OCI-LY1 (cell line): ENCODE measurements at regions not wholly inside any gene's neighbourhood (a gene's known extent, or its start where the extent isn't known, plus 50 kb on each side); places are given as distances from the start of the nearest gene placed in this dataset.

Experiments
- H2AFZ ChIP-seq: fragments of 200-600 bp; sonication (generic), shearing (Covaris generic); 2 replicates; pipeline ENCODE4 v1.6.0; 2014; ENCODE audit warnings: antibody characterized with exemption, mild to moderate bottlenecking, low read length
- H3F3A ChIP-seq: fragments of 200-600 bp; sonication (generic), shearing (Covaris generic); 2 replicates; pipeline ENCODE4 v1.6.0; 2014; ENCODE audit warnings: mild to moderate bottlenecking, antibody characterized with exemption, low read length, moderate library complexity; ENCODE audit not compliant: insufficient read depth
- H3K27ac ChIP-seq: fragments of 200-600 bp; sonication (generic); 2 replicates; pipeline ENCODE4 v1.5.1; 2014; ENCODE audit warnings: low read length, mixed run types, mild to moderate bottlenecking, low read depth; ENCODE audit not compliant: poor library complexity, severe bottlenecking
- H3K27me3 ChIP-seq: fragments of 200-600 bp; sonication (generic); 2 replicates; pipeline ENCODE4 v1.6.0; 2014; ENCODE audit warnings: antibody characterized with exemption, mild to moderate bottlenecking, low read length, moderate library complexity; ENCODE audit not compliant: insufficient read depth
- H3K36me3 ChIP-seq: fragments of 200-600 bp; sonication (generic); 2 replicates; pipeline ENCODE4 v1.6.1; 2014; ENCODE audit warnings: mild to moderate bottlenecking, antibody characterized with exemption, low read length, moderate library complexity, mixed read lengths; ENCODE audit not compliant: insufficient read depth
- H3K4me1 ChIP-seq: fragments of 200-600 bp; sonication (generic); 2 replicates; pipeline ENCODE4 v1.5.1; 2014; ENCODE audit warnings: mild to moderate bottlenecking, low read length, moderate library complexity; ENCODE audit not compliant: insufficient read depth, severe bottlenecking
- H3K4me2 ChIP-seq: fragments of 200-600 bp; sonication (generic), shearing (Covaris generic); 2 replicates; pipeline ENCODE4 v1.6.1; 2014; ENCODE audit warnings: low read length
- H3K4me3 ChIP-seq: fragments of 200-600 bp; sonication (generic); 2 replicates; pipeline ENCODE4 v1.5.1; 2014; ENCODE audit warnings: low read length, low read depth, mild to moderate bottlenecking, mixed read lengths; ENCODE audit not compliant: poor library complexity, severe bottlenecking
- H3K79me2 ChIP-seq: fragments of 200-600 bp; shearing (Covaris generic); 2 replicates; pipeline ENCODE4 v1.6.1; 2016; ENCODE audit warnings: mixed run types, low read length, mixed read lengths; ENCODE audit not compliant: insufficient read depth
- H3K9ac ChIP-seq: fragments of 200-600 bp; sonication (generic), shearing (Covaris generic); 2 replicates; pipeline ENCODE4 v1.6.1; 2014; ENCODE audit warnings: mild to moderate bottlenecking, low read length, mixed read lengths
- H3K9me2 ChIP-seq: fragments of 200-600 bp; sonication (generic), shearing (Covaris generic); 2 replicates; pipeline ENCODE4 v1.6.1; 2014; ENCODE audit warnings: low read depth, mild to moderate bottlenecking, low read length, mixed read lengths
- H3K9me3 ChIP-seq: fragments of 200-600 bp; shearing (Covaris generic); 2 replicates; pipeline ENCODE4 v1.6.1; 2014; ENCODE audit warnings: low read length, mixed read lengths
- H4K20me1 ChIP-seq: fragments of 200-600 bp; sonication (generic), shearing (Covaris generic); 2 replicates; pipeline ENCODE4 v1.6.0; 2016; ENCODE audit warnings: mild to moderate bottlenecking, low read length; ENCODE audit not compliant: insufficient read depth
- EZH2 ChIP-seq: fragments of 200-600 bp; sonication (generic), shearing (Covaris generic); IDR thresholded peaks from 2 replicates; pipeline ENCODE4 v1.8.0; 2017; ENCODE audit warnings: borderline replicate concordance, mixed run types, mild to moderate bottlenecking, antibody characterized with exemption, low read length, moderate library complexity, mixed read lengths
- TF ChIP-seq, protein P1 (sequence below): fragments of 200-600 bp; sonication (generic), shearing (Covaris generic); IDR thresholded peaks from 2 replicates; pipeline ENCODE4 v1.5.1; 2017; ENCODE audit warnings: mild to moderate bottlenecking, antibody characterized with exemption, low read length, moderate library complexity, mixed read lengths

DNA sequence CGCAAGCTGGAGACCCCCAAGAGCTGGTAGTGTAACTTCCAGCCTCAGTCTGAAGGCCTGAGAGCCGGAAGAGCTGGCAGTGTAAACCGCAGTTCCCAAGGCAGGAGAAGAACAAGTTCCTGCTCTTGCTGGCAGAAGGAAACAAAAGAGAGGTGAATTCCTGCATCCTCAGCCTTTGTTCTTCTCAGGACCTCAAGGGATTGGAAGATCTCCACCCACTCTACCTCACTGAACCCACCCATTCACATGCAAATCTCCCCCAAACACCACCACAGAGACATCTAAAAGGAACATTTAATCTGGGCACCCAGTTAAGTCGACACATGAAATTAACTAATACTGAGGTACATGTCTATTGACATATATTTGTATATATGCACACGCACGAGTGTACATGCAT, 1310.3 kb downstream of the TBC1D22A start:
- TF ChIP-seq, protein P1, sequence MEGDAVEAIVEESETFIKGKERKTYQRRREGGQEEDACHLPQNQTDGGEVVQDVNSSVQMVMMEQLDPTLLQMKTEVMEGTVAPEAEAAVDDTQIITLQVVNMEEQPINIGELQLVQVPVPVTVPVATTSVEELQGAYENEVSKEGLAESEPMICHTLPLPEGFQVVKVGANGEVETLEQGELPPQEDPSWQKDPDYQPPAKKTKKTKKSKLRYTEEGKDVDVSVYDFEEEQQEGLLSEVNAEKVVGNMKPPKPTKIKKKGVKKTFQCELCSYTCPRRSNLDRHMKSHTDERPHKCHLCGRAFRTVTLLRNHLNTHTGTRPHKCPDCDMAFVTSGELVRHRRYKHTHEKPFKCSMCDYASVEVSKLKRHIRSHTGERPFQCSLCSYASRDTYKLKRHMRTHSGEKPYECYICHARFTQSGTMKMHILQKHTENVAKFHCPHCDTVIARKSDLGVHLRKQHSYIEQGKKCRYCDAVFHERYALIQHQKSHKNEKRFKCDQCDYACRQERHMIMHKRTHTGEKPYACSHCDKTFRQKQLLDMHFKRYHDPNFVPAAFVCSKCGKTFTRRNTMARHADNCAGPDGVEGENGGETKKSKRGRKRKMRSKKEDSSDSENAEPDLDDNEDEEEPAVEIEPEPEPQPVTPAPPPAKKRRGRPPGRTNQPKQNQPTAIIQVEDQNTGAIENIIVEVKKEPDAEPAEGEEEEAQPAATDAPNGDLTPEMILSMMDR: no peak
- TF ChIP-seq EZH2: no peak
- H3K9me3 ChIP-seq: peaks cover 4% of the 10 kb centered on the region; the same call in 1 of the 2 replicates
- peak overlapping the region; percentile 53 for H3K4me2 ChIP-seq
- H3K36me3 ChIP-seq: no peaks in the 10 kb centered on the region; the same call in 1 of the 2 replicates
- no peaks in the 10 kb centered on the region for H3K9me2 ChIP-seq
- H3F3A ChIP-seq: 0 out of 2 replicates have a peak, but pooled peaks cover 6% of the 10 kb centered on the region
- H2AFZ ChIP-seq: no peak overlapping the region
- H4K20me1 ChIP-seq: no peaks in the 10 kb centered on the region
- H3K27me3 ChIP-seq: no peaks in the 10 kb centered on the region
- peak overlapping the region; percentile 38; the same call in 1 of the 2 replicates for H3K9ac ChIP-seq
- no peaks in the 10 kb centered on the region for H3K79me2 ChIP-seq
- H3K4me3 ChIP-seq: peak overlapping the region; percentile 14
- peak overlapping the region; percentile 97 for H3K27ac ChIP-seq
- peaks cover 68% of the 10 kb centered on the region for H3K4me1 ChIP-seq

DNA sequence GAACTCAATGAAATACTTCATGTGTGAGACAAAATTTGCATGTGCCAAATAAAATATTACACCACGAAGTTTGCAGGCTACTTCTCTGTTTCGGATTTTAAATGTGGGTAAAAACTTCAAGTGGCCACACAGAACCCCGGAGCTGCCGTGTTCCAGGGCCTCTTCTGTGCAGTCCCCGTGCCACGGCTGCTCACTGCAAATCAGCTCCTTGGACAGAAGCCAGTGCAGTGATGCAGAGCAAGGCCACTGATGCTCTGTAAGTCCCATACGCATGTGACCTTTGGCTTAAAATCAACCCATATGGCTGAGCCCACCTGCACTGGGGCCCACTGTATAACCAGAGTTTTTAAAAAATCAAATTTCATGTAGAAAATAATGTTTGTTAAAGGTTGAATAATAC, 1309.4 kb downstream of the TBC1D22A start:
- Histone ChIP-seq H3K9ac (peak overlapping the region; percentile 73), H3F3A (0 out of 2 replicates have a peak, but pooled peaks cover 6% of the 10 kb centered on the region), H3K36me3 (no peaks in the 10 kb centered on the region; the same call in 1 of the 2 replicates), H4K20me1 (no peaks in the 10 kb centered on the region), H3K27me3 (no peaks in the 10 kb centered on the region), H3K4me3 (no peak overlapping the region), H3K79me2 (no peaks in the 10 kb centered on the region), H3K27ac (peak overlapping the region; percentile 97), H3K4me1 (peaks cover 58% of the 10 kb centered on the region), H3K4me2 (peak overlapping the region; percentile 58), H2AFZ (no peak overlapping the region), H3K9me3 (peaks cover 4% of the 10 kb centered on the region; the same call in 1 of the 2 replicates), H3K9me2 (no peaks in the 10 kb centered on the region)
- no peak for TF ChIP-seq EZH2

DNA sequence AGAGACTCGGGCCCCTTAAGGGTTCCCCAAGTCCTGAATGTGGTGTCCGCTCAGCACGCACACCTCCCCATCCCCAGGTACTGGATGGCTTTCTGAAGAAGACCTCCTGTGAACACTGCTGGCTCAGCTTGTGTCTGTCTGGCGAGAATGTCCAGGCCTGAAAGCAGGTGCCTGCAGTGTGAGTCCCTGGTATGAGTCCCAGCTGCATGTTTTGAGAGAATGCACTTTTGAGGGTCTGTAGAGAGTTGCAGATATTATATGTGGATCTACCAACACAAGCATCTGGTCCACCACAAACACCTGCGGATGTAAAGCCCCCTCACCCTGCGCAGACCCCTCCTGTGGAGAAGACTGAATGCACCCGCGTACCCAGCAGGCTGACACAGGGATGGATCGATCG, 1308.9 kb downstream of the TBC1D22A start:
- no peak for TF ChIP-seq EZH2
- TF ChIP-seq, protein P1: no peak
- H3K4me2 ChIP-seq: peak overlapping the region; percentile 58
- H3K9me2 ChIP-seq: no peaks in the 10 kb centered on the region

DNA sequence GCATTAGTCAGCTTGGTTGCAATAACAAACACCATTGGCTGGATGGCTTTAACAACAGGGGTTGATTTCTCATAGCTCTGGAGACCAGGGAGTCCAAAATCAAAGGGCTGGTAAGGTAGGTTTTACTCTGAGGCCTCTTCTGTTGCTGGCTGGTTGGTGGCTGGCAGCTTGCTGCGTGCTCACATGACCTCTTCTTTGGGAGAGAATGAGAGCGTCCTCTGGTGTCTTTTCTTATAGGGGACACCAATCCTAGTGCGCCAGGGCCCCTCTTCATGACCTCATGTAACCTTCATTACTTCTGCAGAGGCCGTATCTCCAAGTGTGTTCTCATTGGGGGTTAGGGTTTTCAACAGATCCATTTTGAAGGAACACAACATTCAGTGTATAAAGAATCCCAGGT, 1308.3 kb downstream of the TBC1D22A start:
- H3K9ac ChIP-seq: peak overlapping the region; percentile 73
- no peaks in the 10 kb centered on the region for H4K20me1 ChIP-seq
- H3K27ac ChIP-seq: peak overlapping the region; percentile 97
- TF ChIP-seq EZH2: no peak
- TF ChIP-seq, protein P1: peak; percentile 90
- H3F3A ChIP-seq: 0 out of 2 replicates have a peak, but pooled peaks cover 6% of the 10 kb centered on the region
- H3K9me2 ChIP-seq: no peaks in the 10 kb centered on the region
- peaks cover 51% of the 10 kb centered on the region for H3K4me1 ChIP-seq
- H3K4me2 ChIP-seq: peak overlapping the region; percentile 58
- H3K79me2 ChIP-seq: no peaks in the 10 kb centered on the region
- no peaks in the 10 kb centered on the region; the same call in 1 of the 2 replicates for H3K36me3 ChIP-seq
- no peaks in the 10 kb centered on the region for H3K27me3 ChIP-seq
- H3K9me3 ChIP-seq: peaks cover 4% of the 10 kb centered on the region; the same call in 1 of the 2 replicates
- no peak overlapping the region for H2AFZ ChIP-seq
- H3K4me3 ChIP-seq: peak overlapping the region; percentile 19

More for the DNA sequence above, 1308.9 kb downstream of the TBC1D22A start:
- H3F3A ChIP-seq: 0 out of 2 replicates have a peak, but pooled peaks cover 6% of the 10 kb centered on the region
- no peak overlapping the region for H2AFZ ChIP-seq
- peak overlapping the region; percentile 97 for H3K27ac ChIP-seq
- peak overlapping the region; percentile 19 for H3K4me3 ChIP-seq
- H3K4me1 ChIP-seq: peaks cover 53% of the 10 kb centered on the region
- H3K36me3 ChIP-seq: no peaks in the 10 kb centered on the region; the same call in 1 of the 2 replicates
- H3K9ac ChIP-seq: peak overlapping the region; percentile 73
- no peaks in the 10 kb centered on the region for H4K20me1 ChIP-seq
- peaks cover 4% of the 10 kb centered on the region; the same call in 1 of the 2 replicates for H3K9me3 ChIP-seq
- no peaks in the 10 kb centered on the region for H3K27me3 ChIP-seq
- no peaks in the 10 kb centered on the region for H3K79me2 ChIP-seq
